GM12892 (cell line): ENCODE measurements at regions not wholly inside any gene's neighbourhood (a gene's known extent, or its start where the extent isn't known, plus 50 kb on each side); places are given as distances from the start of the nearest gene placed in this dataset.

Experiments
- POLR2AphosphoS5 ChIP-seq: IDR thresholded peaks from 2 replicates; pipeline ENCODE4 v1.6.1; 2011; ENCODE audit warnings: low read depth, low read length, control low read depth
- TAF1 ChIP-seq: IDR thresholded peaks from 2 replicates; pipeline ENCODE4 v1.6.1; 2011; ENCODE audit warnings: low read depth, mild to moderate bottlenecking, control low read depth, low read length, borderline replicate concordance

GRCh38 chr5:15065091-15065490 lies 193.5 kb upstream of the ANKH start:
- TF ChIP-seq POLR2AphosphoS5 (no peak), TAF1 (no peak)
